ENCODE measurements at regions not wholly inside any gene's neighbourhood (a gene's known extent, or its start where the extent isn't known, plus 50 kb on each side); places are given as distances from the start of the nearest gene placed in this dataset.

GRCh38 chr6:44664716-44665115, 277.2 kb downstream of the CDC5L start:
- Mint-ChIP-seq H3K27me3 (peaks cover 4% of the 10 kb centered on the region), H3K27ac (no peak overlapping the region), H3K9me3 (no peaks in the 10 kb centered on the region), H3K4me1 (peaks cover 4% of the 10 kb centered on the region), H3K4me3 (no peak overlapping the region), H3K36me3 (ENCODE audit: low read depth) (no peaks in the 10 kb centered on the region)
- DNase-seq = no peak
- intact Hi-C loops (cut with micrococcal nuclease) = no loop called here

GRCh38 chr6:44665143-44665542, 277.6 kb downstream of the CDC5L start:
- Mint-ChIP-seq H3K36me3 (ENCODE audit: low read depth) (no peaks in the 10 kb centered on the region), H3K4me3 (no peak overlapping the region), H3K4me1 (peaks cover 4% of the 10 kb centered on the region), H3K9me3 (no peaks in the 10 kb centered on the region), H3K27ac (no peak overlapping the region), H3K27me3 (peaks cover 4% of the 10 kb centered on the region)
- intact Hi-C loops (cut with micrococcal nuclease) = no loop called here
- no peak for DNase-seq

GRCh38 chr6:44665683-44666082, 278.2 kb downstream of the CDC5L start:
- Mint-ChIP-seq H3K4me1 (peaks cover 4% of the 10 kb centered on the region), H3K4me3 (no peak overlapping the region), H3K9me3 (no peaks in the 10 kb centered on the region), H3K27ac (no peak overlapping the region), H3K27me3 (peaks cover 4% of the 10 kb centered on the region), H3K36me3 (ENCODE audit: low read depth) (no peaks in the 10 kb centered on the region)
- no peak for DNase-seq
- intact Hi-C loops (cut with micrococcal nuclease) = no loop called here

- Mint-ChIP-seq H3K36me3 (ENCODE audit: low read depth) (no peaks in the 10 kb centered on the region), H3K4me3 (no peak overlapping the region), H3K27me3 (peaks cover 4% of the 10 kb centered on the region), H3K4me1 (peaks cover 4% of the 10 kb centered on the region), H3K9me3 (no peaks in the 10 kb centered on the region), H3K27ac (no peak overlapping the region)
- intact Hi-C loops (cut with micrococcal nuclease) = no loop called here
- no peak for DNase-seq
Observed at GRCh38 chr6:44666324-44666723, 278.8 kb downstream of the CDC5L start.

GRCh38 chr6:44667226-44667625, 279.7 kb downstream of the CDC5L start:
- no peak overlapping the region for H3K4me3 Mint-ChIP-seq
- H3K36me3 Mint-ChIP-seq (ENCODE audit: low read depth) = no peaks in the 10 kb centered on the region
- H3K9me3 Mint-ChIP-seq = no peaks in the 10 kb centered on the region
- DNase-seq = no peak
- intact Hi-C loops (cut with micrococcal nuclease) = no loop called here
- peaks cover 8% of the 10 kb centered on the region for H3K27me3 Mint-ChIP-seq
- peaks cover 4% of the 10 kb centered on the region for H3K4me1 Mint-ChIP-seq
- no peak overlapping the region for H3K27ac Mint-ChIP-seq

GRCh38 chr6:44667668-44668390, 280.3 kb downstream of the CDC5L start:
- H3K9me3 Mint-ChIP-seq = no peaks in the 10 kb centered on the region
- H3K27me3 Mint-ChIP-seq = peaks cover 8% of the 10 kb centered on the region

GRCh38 chr6:44668391-44668930, 281.0 kb downstream of the CDC5L start:
- intact Hi-C loops (cut with micrococcal nuclease) = no loop called here
- H3K27ac Mint-ChIP-seq = no peak overlapping the region
- H3K4me3 Mint-ChIP-seq = no peak overlapping the region
- H3K27me3 Mint-ChIP-seq = peaks cover 8% of the 10 kb centered on the region
- H3K36me3 Mint-ChIP-seq (ENCODE audit: low read depth) = no peaks in the 10 kb centered on the region
- no peaks in the 10 kb centered on the region for H3K9me3 Mint-ChIP-seq
- no peak for DNase-seq
- H3K4me1 Mint-ChIP-seq = no peaks in the 10 kb centered on the region

More at GRCh38 chr6:44667668-44668390, 280.3 kb downstream of the CDC5L start:
- H3K36me3 Mint-ChIP-seq (ENCODE audit: low read depth) = no peaks in the 10 kb centered on the region
- intact Hi-C loops (cut with micrococcal nuclease) = no loop called here
- peak; percentile 74 for DNase-seq
- no peak overlapping the region for H3K27ac Mint-ChIP-seq
- H3K4me3 Mint-ChIP-seq = no peak overlapping the region
- H3K4me1 Mint-ChIP-seq = peaks cover 1% of the 10 kb centered on the region

- Mint-ChIP-seq H3K27ac (no peak overlapping the region), H3K4me3 (no peak overlapping the region), H3K27me3 (peaks cover 8% of the 10 kb centered on the region), H3K9me3 (no peaks in the 10 kb centered on the region), H3K4me1 (no peaks in the 10 kb centered on the region), H3K36me3 (ENCODE audit: low read depth) (no peaks in the 10 kb centered on the region)
- DNase-seq = no peak
- intact Hi-C loops (cut with micrococcal nuclease) = no loop called here
Observed at GRCh38 chr6:44668976-44669934, 281.7 kb downstream of the CDC5L start.

GRCh38 chr6:44670146-44670545, 282.6 kb downstream of the CDC5L start:
- Mint-ChIP-seq H3K4me3 (no peak overlapping the region), H3K9me3 (no peaks in the 10 kb centered on the region), H3K27me3 (peaks cover 11% of the 10 kb centered on the region), H3K27ac (no peak overlapping the region), H3K36me3 (ENCODE audit: low read depth) (no peaks in the 10 kb centered on the region), H3K4me1 (no peaks in the 10 kb centered on the region)
- intact Hi-C loops (cut with micrococcal nuclease) = no loop called here
- no peak for DNase-seq

GRCh38 chr6:44671333-44671732, 283.8 kb downstream of the CDC5L start:
- Mint-ChIP-seq H3K27me3 (peaks cover 13% of the 10 kb centered on the region), H3K4me1 (no peaks in the 10 kb centered on the region), H3K4me3 (no peak overlapping the region), H3K27ac (no peak overlapping the region), H3K36me3 (ENCODE audit: low read depth) (no peaks in the 10 kb centered on the region), H3K9me3 (no peaks in the 10 kb centered on the region)
- DNase-seq = no peak
- intact Hi-C loops (cut with micrococcal nuclease) = no loop called here

GRCh38 chr6:44672086-44672485, 284.6 kb downstream of the CDC5L start:
- DNase-seq = no peak
- Mint-ChIP-seq H3K27ac (no peak overlapping the region), H3K36me3 (ENCODE audit: low read depth) (no peaks in the 10 kb centered on the region), H3K4me1 (no peaks in the 10 kb centered on the region), H3K4me3 (no peak overlapping the region), H3K27me3 (peaks cover 11% of the 10 kb centered on the region), H3K9me3 (no peaks in the 10 kb centered on the region)
- intact Hi-C loops (cut with micrococcal nuclease) = no loop called here

- Mint-ChIP-seq H3K36me3 (ENCODE audit: low read depth) (no peaks in the 10 kb centered on the region), H3K4me3 (no peak overlapping the region), H3K4me1 (no peaks in the 10 kb centered on the region), H3K27me3 (peaks cover 10% of the 10 kb centered on the region), H3K9me3 (no peaks in the 10 kb centered on the region), H3K27ac (no peak overlapping the region)
- no peak for DNase-seq
- intact Hi-C loops (cut with micrococcal nuclease) = no loop called here
Observed at GRCh38 chr6:44672841-44673240, 285.3 kb downstream of the CDC5L start.

GRCh38 chr6:44674226-44675155, 287.0 kb downstream of the CDC5L start:
- no peaks in the 10 kb centered on the region for H3K9me3 Mint-ChIP-seq
- H3K36me3 Mint-ChIP-seq (ENCODE audit: low read depth) = no peaks in the 10 kb centered on the region
- no peak for DNase-seq
- no peak overlapping the region for H3K4me3 Mint-ChIP-seq
- no peak overlapping the region for H3K27ac Mint-ChIP-seq
- intact Hi-C loops (cut with micrococcal nuclease) = no loop called here
- peaks cover 10% of the 10 kb centered on the region for H3K27me3 Mint-ChIP-seq
- H3K4me1 Mint-ChIP-seq = no peaks in the 10 kb centered on the region
